H9 (cell line): ENCODE measurements at regions not wholly inside any gene's neighbourhood (a gene's known extent, or its start where the extent isn't known, plus 50 kb on each side); places are given as distances from the start of the nearest gene placed in this dataset.

Source experiments
- DNase-seq: peaks from one replicate; pipeline ENCODE4 v3.0.0-alpha.2; 2017
- H2AFZ ChIP-seq: one replicate; pipeline ENCODE4 v1.6.1; 2013; ENCODE audit warnings: mild to moderate bottlenecking, low read length, control low read depth, moderate library complexity
- H2AK5ac ChIP-seq: 2 replicates; pipeline ENCODE4 v1.6.1; 2013; ENCODE audit warnings: low read length, control low read depth, mixed read lengths; ENCODE audit not compliant: insufficient read length
- H2BK120ac ChIP-seq: one replicate; pipeline ENCODE4 v1.6.1; 2013; ENCODE audit warnings: low read depth, mild to moderate bottlenecking, low read length, control low read depth, inconsistent platforms; ENCODE audit not compliant: poor library complexity, severe bottlenecking
- H2BK12ac ChIP-seq: 2 replicates; pipeline ENCODE4 v1.6.1; 2013; ENCODE audit warnings: low read length, control low read depth, mixed read lengths, low read depth; ENCODE audit not compliant: insufficient read length
- H2BK15ac ChIP-seq: 2 replicates; pipeline ENCODE4 v1.6.1; 2013; ENCODE audit warnings: low read depth, low read length, control low read depth
- H2BK20ac ChIP-seq: one replicate; pipeline ENCODE4 v1.6.1; 2013; ENCODE audit warnings: low read depth, mild to moderate bottlenecking, low read length, control low read depth, inconsistent platforms; ENCODE audit not compliant: poor library complexity, severe bottlenecking
- H2BK5ac ChIP-seq: 2 replicates; pipeline ENCODE4 v1.6.1; 2013; ENCODE audit warnings: low read length, control low read depth, mixed read lengths; ENCODE audit not compliant: insufficient read length
- H3K14ac ChIP-seq: 2 replicates; pipeline ENCODE4 v1.6.1; 2013; ENCODE audit warnings: low read length, control low read depth; ENCODE audit not compliant: insufficient read depth
- H3K18ac ChIP-seq: 2 replicates; pipeline ENCODE4 v1.6.1; 2013; ENCODE audit warnings: low read depth, mild to moderate bottlenecking, mixed read lengths, low read length, control low read depth; ENCODE audit not compliant: insufficient read length
- H3K23ac ChIP-seq: 2 replicates; pipeline ENCODE4 v1.6.1; 2013; ENCODE audit warnings: low read length, control low read depth, mixed read lengths, low read depth; ENCODE audit not compliant: insufficient read length
- H3K23me2 ChIP-seq: 2 replicates; pipeline ENCODE4 v1.6.1; 2013; ENCODE audit warnings: low read depth, mild to moderate bottlenecking, mixed read lengths, low read length, control low read depth; ENCODE audit not compliant: insufficient read length, poor library complexity, severe bottlenecking
- H3K27ac ChIP-seq: 2 replicates; pipeline ENCODE4 v1.5.1; 2013; ENCODE audit warnings: low read length, control low read depth, mixed read lengths, low read depth; ENCODE audit not compliant: insufficient read length
- H3K27me3 ChIP-seq: 2 replicates; pipeline ENCODE4 v1.6.1; 2013; ENCODE audit warnings: low read length, control low read depth, inconsistent platforms; ENCODE audit not compliant: insufficient read depth
- H3K4ac ChIP-seq: 2 replicates; pipeline ENCODE4 v1.6.1; 2013; ENCODE audit warnings: low read depth, mild to moderate bottlenecking, control low read depth, inconsistent platforms, low read length, moderate library complexity
- H3K4me1 ChIP-seq: 2 replicates; pipeline ENCODE4 v1.6.1; 2013; ENCODE audit warnings: low read length, control low read depth, inconsistent platforms; ENCODE audit not compliant: insufficient read depth
- H3K4me2 ChIP-seq: 2 replicates; pipeline ENCODE4 v1.6.1; 2013; ENCODE audit warnings: low read length, control low read depth, mixed read lengths; ENCODE audit not compliant: insufficient read length, insufficient read depth
- H3K56ac ChIP-seq: 2 replicates; pipeline ENCODE4 v1.6.1; 2013; ENCODE audit warnings: low read depth, mild to moderate bottlenecking, mixed read lengths, low read length, control low read depth; ENCODE audit not compliant: insufficient read length
- H3K79me1 ChIP-seq: 2 replicates; pipeline ENCODE4 v1.6.1; 2013; ENCODE audit warnings: low read depth, mild to moderate bottlenecking, moderate library complexity, low read length, control low read depth, inconsistent platforms; ENCODE audit not compliant: insufficient read depth, poor library complexity, severe bottlenecking
- H3K79me2 ChIP-seq: 2 replicates; pipeline ENCODE4 v1.6.1; 2013; ENCODE audit warnings: low read length, control low read depth, inconsistent platforms; ENCODE audit not compliant: insufficient read depth
- H3K9ac ChIP-seq: 2 replicates; pipeline ENCODE4 v1.6.1; 2013; ENCODE audit warnings: low read length, control low read depth, mixed read lengths; ENCODE audit not compliant: insufficient read length; ENCODE audit errors: extremely low read depth
- H3K9me3 ChIP-seq: one replicate; pipeline ENCODE4 v1.6.1; 2013; ENCODE audit warnings: low read depth, low read length, inconsistent platforms; ENCODE audit not compliant: control insufficient read depth
- H3T11ph ChIP-seq: one replicate; pipeline ENCODE4 v1.6.1; 2013; ENCODE audit warnings: mild to moderate bottlenecking, low read length, control low read depth, inconsistent platforms
- H4K20me1 ChIP-seq: one replicate; pipeline ENCODE4 v1.6.1; 2013; ENCODE audit not compliant: control insufficient read depth, insufficient read length, insufficient read depth
- H4K5ac ChIP-seq: 2 replicates; pipeline ENCODE4 v1.6.1; 2013; ENCODE audit warnings: low read depth, mild to moderate bottlenecking, mixed read lengths, low read length, control low read depth; ENCODE audit not compliant: insufficient read length
- H4K8ac ChIP-seq: replicated peaks from 2 replicates; pipeline ENCODE4 v1.6.1; 2013; ENCODE audit warnings: low read length, control low read depth, mixed read lengths, low read depth; ENCODE audit not compliant: insufficient read length
- H4K91ac ChIP-seq: 2 replicates; pipeline ENCODE4 v1.6.1; 2013; ENCODE audit warnings: low read depth, mild to moderate bottlenecking, moderate library complexity, mixed read lengths, low read length, control low read depth; ENCODE audit not compliant: insufficient read length
- H3K27ac Mint-ChIP-seq, 3 experiments: 2 replicates in 2 of 3; 3 replicates in 1 of 3; pipeline ENCODE4 v1.8.0; 2020 to 2021; ENCODE audit warnings: mixed read lengths in 3 of 3, mild to moderate bottlenecking in 1 of 3, moderate library complexity in 1 of 3
- H3K27me3 Mint-ChIP-seq: 2 replicates; pipeline ENCODE4 v1.8.0; 2021; ENCODE audit warnings: low read depth, mild to moderate bottlenecking, moderate library complexity, mixed read lengths
- H3K36me3 Mint-ChIP-seq, 3 experiments: 2 replicates in 2 of 3; 3 replicates in 1 of 3; pipeline ENCODE4 v1.8.0; 2020 to 2021; ENCODE audit warnings: low read depth in 3 of 3, mixed read lengths in 3 of 3; ENCODE audit not compliant: insufficient read depth in 1 of 3
- H3K4me1 Mint-ChIP-seq, 2 experiments: 2 replicates each; pipeline ENCODE4 v1.8.0; 2020; ENCODE audit warnings: mixed read lengths in 2 of 2
- H3K4me3 Mint-ChIP-seq, 2 experiments: 2 replicates in 1 of 2; 3 replicates in 1 of 2; pipeline ENCODE4 v1.8.0; 2020 to 2021; ENCODE audit warnings: mild to moderate bottlenecking in 2 of 2, mixed read lengths in 2 of 2, moderate library complexity in 1 of 2
- H3K9me3 Mint-ChIP-seq, 2 experiments: 2 replicates in 1 of 2; 3 replicates in 1 of 2; pipeline ENCODE4 v1.8.0; 2020; ENCODE audit warnings: mild to moderate bottlenecking in 2 of 2, mixed read lengths in 2 of 2, moderate library complexity in 1 of 2
- WGBS: extraction: QIAGEN DNeasy Blood & Tissue Kit; methylation state at CpG from one replicate; pipeline ENCODE4 v1.1.7; 2013; ENCODE audit warnings: missing lambda C conversion rate, low lambda C conversion rate, mixed read lengths; ENCODE audit not compliant: insufficient read length; ENCODE audit errors: extremely low coverage; 5-methylcytosine and 5-hydroxymethylcytosine counted together
- TF ChIP-seq, protein P1 (sequence below): fragments of 200-600 bp; sonication (generic); conservative IDR thresholded peaks from 3 replicates; pipeline ENCODE4 v1.8.0; 2021; ENCODE audit warnings: antibody characterized with exemption, mild to moderate bottlenecking

DNA sequence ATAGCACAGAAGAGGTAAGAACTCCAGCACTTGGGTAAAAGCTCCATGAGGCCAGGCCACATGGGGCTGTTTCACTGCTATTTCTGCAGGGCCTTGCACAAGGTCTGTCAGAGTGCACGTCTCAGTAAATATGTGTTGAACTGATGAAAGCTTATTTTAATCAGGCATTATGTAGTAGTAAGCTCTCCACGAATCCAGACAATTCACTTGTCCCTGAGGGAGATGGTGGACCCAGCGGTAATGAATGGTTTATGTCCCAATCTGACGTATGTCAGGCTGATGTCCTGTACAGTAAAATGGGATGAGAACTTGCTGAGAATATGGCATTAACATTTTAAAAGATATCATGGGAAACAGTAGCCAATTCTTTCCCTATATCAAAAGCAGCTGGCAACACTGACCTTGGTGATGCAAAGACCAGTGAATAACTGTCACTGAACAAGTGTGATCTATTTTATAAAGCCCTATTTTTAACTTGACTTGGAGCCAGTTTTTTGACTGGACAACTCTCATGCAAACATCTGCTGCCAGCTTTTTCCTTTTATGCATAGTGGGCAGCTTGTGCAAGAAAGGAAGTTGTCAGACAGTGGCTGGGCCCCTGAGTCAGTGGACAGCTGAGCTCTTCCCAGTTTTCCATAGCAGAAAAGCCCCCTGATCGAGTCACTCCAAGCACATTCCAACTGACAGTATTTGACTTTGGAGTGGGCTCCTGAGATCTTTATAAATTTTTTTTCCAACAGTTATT lies 519.8 kb upstream of the MDFIC2 start:
- H2AK5ac ChIP-seq = no peak overlapping the region
- H4K8ac ChIP-seq = no peak overlapping the region
- H3K79me1 ChIP-seq = no peaks in the 10 kb centered on the region
- H3K79me2 ChIP-seq = no peaks in the 10 kb centered on the region
- Mint-ChIP-seq H3K4me3 (no peak overlapping the region), H3K4me1 (peaks cover 20% of the 10 kb centered on the region in 2 experiments), H3K36me3 (peaks cover 0 to 8% (median 4%) of the 10 kb centered on the region in 3 experiments; a peak in 2 of 7 replicates), H3K9me3 (peaks cover 0 to 6% of the 10 kb centered on the region in 2 experiments; a peak in 2 of 5 replicates), H3K27me3 (no peaks in the 10 kb centered on the region), H3K27ac (no peak overlapping the region; a peak in 1 of 7 replicates)
- no peak overlapping the region for H3K27ac ChIP-seq
- peaks cover 9% of the 10 kb centered on the region for H3K4me1 ChIP-seq
- no peak overlapping the region for H3K23ac ChIP-seq
- H2BK12ac ChIP-seq = no peak overlapping the region
- H2BK120ac ChIP-seq = no peak overlapping the region
- H4K91ac ChIP-seq = no peak overlapping the region
- no CpG with 5 or more reads among the region's 5 CpGs for WGBS
- no peak for DNase-seq
- no peak overlapping the region for H3K4ac ChIP-seq
- no peaks in the 10 kb centered on the region for H3K23me2 ChIP-seq
- H2BK5ac ChIP-seq = no peak overlapping the region
- TF ChIP-seq, protein P1, sequence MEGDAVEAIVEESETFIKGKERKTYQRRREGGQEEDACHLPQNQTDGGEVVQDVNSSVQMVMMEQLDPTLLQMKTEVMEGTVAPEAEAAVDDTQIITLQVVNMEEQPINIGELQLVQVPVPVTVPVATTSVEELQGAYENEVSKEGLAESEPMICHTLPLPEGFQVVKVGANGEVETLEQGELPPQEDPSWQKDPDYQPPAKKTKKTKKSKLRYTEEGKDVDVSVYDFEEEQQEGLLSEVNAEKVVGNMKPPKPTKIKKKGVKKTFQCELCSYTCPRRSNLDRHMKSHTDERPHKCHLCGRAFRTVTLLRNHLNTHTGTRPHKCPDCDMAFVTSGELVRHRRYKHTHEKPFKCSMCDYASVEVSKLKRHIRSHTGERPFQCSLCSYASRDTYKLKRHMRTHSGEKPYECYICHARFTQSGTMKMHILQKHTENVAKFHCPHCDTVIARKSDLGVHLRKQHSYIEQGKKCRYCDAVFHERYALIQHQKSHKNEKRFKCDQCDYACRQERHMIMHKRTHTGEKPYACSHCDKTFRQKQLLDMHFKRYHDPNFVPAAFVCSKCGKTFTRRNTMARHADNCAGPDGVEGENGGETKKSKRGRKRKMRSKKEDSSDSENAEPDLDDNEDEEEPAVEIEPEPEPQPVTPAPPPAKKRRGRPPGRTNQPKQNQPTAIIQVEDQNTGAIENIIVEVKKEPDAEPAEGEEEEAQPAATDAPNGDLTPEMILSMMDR = no peak
- no peak overlapping the region for H4K5ac ChIP-seq
- H3K4me2 ChIP-seq = no peak overlapping the region
- H3K27me3 ChIP-seq = no peaks in the 10 kb centered on the region
- no peak overlapping the region for H3K56ac ChIP-seq
- H2BK20ac ChIP-seq = no peak overlapping the region
- H2BK15ac ChIP-seq = no peak overlapping the region
- H3K9ac ChIP-seq = no peak overlapping the region
- H3K18ac ChIP-seq = no peak overlapping the region
- no peaks in the 10 kb centered on the region for H3K9me3 ChIP-seq
- no peak overlapping the region for H3K14ac ChIP-seq
- H2AFZ ChIP-seq = no peak overlapping the region
- H3T11ph ChIP-seq = no peak overlapping the region
- H4K20me1 ChIP-seq = no peaks in the 10 kb centered on the region
